ENCODE measurements at regions not wholly inside any gene's neighbourhood (a gene's known extent, or its start where the extent isn't known, plus 50 kb on each side); places are given as distances from the start of the nearest gene placed in this dataset.

DNA sequence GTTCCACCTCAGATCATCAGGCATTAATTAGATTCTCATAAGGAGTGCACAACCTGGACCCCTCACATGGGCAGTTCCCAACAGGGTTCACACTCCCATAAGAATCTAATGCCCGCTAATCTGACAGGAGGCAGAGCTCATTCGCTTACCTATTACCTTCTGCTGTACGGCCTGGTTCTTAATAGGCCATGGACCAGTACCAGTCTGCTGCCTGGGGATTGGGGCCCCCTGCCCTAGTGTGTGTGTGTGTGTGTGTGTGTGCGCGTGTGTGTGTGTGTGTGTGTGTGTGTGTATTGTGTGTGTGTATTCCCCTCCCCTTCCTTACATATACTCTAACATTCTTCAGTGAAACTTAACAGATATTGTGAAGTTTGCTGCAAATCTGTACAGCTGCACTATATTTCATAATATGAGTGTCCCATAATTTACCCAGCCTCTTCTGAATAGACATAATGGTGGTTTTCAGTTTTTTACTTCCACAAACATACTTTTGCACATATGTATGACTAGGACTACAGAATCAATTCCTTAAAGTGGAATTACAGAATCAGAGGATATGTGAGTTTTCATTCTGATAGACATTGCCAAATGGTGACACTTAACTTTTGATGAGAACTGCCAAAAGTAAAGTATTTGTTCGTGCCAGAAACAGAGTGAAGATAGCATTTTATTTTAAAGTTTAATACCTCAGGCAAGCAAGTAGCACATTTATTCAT lies 205.2 kb upstream of the EEA1 start:
- no peak for DNase-seq (ENCODE audit: low spot score)

GRCh38 chr12:93134893-93135285 lies 205.8 kb upstream of the EEA1 start:
- no peak for DNase-seq (ENCODE audit: low spot score)

- DNase-seq (ENCODE audit: low spot score) = no peak
These were observed 206.5 kb upstream of the EEA1 start for GRCh38 chr12:93135286-93136239.

DNA sequence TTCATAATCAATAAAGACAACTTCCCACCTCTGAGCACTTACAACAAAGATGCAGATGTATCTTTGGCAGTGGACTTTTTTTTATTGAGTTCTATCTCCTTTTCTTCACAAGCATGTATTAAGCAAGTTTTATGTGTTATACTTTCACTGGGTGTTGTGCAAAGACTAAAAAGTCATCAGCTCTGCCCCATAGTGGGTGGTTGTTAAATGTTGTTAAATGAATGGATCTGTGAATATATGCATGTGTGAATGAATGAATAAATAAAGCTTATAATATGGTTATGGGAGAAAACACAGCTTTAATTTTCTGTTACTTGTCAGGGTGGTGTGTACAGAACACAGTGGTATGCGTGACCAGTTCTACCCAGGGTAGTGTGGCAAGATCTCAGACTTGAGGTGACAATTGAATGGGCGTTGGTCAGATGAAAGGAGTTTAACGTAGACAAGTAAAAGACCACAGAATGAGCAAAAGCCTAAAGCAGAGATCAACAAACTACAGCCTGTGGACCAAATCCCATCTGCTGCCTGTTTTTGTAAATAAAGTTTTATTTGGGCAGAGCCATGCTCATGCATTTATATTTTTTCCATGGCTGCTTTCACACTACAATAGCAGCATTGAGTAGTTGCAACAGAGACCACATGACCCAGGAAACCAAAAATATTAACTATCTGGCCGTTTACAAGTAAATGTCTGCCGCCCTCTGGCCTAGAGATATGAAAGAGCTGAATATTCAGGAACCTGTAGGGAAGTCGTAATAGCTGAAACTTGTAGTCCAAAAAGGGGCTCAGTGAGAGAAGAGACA lies 207.4 kb upstream of the EEA1 start:
- no peak for DNase-seq (ENCODE audit: low spot score)

DNA sequence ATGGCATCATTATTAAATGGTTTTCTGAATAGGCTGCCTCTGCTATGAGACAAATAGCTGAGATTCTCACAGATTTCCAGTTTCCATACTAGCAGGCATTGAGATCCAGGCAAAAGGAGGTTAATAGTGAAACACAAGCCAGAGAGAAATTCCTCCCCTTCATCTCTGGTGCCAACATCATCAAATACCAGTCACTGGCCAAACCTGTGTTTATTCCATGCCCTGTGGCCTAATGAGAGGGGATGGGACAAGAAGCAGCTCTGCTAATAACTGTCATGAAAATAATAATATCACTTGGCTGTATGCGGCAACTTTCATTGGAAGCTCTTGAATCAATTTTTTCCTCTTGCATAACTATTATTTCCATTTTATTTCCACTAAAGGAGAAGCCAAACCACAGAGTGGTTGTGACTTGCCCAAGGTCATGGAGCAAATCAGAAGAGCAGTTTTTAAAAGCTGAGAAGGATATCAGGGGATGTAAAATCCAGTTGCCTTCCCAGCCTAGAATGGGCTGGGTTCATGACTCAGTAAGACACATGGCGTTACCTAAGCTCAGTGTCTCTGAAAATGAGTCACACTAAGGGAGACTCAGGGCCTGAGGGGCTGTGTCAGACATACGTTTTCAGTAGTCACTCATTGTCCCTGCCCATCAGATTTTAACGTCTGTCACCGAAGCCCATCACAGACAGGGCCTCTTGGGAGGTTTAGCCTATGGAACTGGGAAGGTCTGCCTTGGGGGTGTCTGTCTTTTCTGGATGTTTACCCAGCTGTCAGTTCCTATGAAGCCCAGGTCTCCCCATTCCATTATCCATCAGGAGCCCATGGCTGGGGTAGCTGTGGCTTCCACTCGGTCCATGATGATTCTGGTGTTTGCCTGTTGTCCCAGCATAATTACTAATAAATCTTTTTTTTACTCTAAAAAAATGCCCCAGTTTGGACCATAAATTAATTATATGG lies 208.8 kb upstream of the EEA1 start:
- no peak for DNase-seq (ENCODE audit: low spot score)

- peak; percentile 50 for DNase-seq (ENCODE audit: low spot score)
These were observed 210.1 kb upstream of the EEA1 start for GRCh38 chr12:93139028-93139665.

DNA sequence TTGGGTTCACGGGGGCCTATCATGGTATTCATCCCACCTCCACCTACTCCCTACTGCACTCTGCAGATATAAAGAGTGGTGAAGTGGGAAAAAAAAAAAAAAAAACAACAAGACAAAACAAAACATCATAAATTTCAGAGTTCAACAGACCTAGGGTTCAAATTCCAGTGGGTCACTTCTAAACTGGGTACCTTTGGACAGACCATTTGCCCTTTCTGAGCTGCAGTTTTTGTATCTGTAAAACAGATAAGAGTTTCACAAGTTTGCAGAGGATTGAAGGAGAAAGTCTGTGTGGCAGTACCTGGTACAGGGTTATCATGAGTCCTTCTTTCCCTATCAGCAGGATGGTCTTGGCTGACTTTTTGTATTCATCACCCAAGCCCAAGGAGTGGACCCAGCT lies 211.2 kb upstream of the EEA1 start:
- DNase-seq (ENCODE audit: low spot score) = no peak

DNA sequence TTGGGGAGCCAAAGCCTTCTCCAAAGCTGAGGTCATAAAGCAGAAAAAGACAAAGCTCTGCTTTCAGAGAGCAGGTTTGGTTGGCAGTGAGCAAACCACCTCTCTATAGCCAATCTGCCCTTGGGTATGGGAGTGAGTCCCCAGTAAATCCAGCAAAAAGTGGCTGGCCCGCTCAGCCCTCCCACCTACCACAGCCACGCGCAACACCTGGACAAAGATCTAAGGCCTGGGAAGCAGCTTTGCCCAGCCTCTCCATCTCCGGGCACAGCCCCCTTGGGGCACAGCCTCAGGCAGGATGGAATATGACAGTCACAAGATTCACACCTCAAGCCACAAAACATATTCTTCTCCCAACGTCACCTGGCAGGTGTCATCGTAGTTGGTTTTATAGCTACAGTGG lies 211.7 kb upstream of the EEA1 start:
- DNase-seq (ENCODE audit: low spot score) = no peak

GRCh38 chr12:93142881-93143280 lies 213.8 kb upstream of the EEA1 start:
- DNase-seq (ENCODE audit: low spot score) = no peak

DNA sequence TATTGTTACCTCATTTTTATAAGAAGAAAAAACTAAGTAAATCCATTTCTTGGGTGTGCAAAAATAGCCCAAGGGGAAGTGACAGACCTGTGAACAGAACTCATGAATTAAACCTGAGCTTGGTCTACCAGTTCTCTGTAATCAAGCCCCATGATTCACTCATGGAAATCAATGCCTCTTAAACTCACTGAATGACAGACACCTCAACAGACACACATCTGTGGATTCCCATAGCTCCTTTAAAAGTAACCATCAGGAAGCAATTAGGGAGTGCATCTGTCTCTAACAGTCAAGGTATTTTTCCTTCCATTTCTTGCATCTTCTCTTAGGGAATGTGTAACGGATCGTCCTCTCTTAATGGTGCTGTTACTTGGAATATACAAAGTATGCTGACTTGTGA lies 215.0 kb upstream of the EEA1 start:
- no peak for DNase-seq (ENCODE audit: low spot score)

DNA sequence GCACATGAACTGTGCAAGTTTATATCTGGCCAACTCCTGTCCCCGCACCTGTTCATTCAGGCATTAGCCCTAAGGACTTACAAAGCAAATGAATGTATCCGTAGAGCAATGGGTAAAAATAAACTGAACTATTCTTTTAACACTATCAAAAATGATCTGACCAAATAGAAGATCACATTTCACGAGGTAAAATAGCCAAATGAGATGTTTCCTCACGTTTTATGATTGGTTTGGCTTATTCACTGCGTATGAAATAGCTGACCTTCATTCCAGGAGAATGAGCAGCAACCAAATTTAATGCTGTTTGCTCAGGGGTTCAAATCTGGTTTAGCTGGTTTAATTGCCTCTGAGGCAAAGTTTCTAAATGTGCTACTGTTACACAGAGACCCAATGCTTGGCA lies 216.0 kb upstream of the EEA1 start:
- DNase-seq (ENCODE audit: low spot score) = no peak

DNA sequence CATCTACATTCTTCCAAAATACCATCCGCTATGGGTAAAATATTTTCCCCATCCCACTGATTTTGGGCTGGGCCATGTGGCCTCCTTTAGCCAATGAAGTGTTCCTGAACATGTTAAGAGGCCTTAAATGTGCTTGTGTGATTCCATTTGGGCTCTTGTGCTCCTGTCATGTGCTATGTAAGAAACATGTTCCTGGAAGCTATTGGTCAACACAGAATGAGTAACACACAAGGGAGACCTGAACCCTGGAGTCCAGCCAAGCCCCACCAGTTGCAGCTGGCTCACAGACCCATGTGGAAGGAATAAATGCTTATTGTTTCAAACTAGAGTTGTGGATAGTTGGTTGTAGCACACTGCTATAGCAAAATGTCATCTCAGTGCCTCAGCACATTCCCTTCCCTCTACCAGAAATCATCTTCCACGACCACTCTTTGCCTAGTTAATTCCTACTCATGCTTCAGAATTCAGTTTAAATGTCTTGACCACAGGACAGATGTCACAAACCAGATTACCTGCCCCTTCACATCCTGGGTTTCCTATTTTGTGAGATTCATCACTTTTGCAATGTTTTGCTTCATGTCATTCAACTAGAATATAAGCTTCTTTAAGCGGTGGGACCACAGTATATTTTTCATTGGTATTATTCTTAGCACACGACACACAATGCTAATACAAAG lies 217.3 kb upstream of the EEA1 start:
- no peak for DNase-seq (ENCODE audit: low spot score)

GRCh38 chr12:93146970-93147369 lies 217.9 kb upstream of the EEA1 start:
- DNase-seq (ENCODE audit: low spot score) = no peak

GRCh38 chr12:93148412-93148811 lies 219.3 kb upstream of the EEA1 start:
- no peak for DNase-seq (ENCODE audit: low spot score)

DNA sequence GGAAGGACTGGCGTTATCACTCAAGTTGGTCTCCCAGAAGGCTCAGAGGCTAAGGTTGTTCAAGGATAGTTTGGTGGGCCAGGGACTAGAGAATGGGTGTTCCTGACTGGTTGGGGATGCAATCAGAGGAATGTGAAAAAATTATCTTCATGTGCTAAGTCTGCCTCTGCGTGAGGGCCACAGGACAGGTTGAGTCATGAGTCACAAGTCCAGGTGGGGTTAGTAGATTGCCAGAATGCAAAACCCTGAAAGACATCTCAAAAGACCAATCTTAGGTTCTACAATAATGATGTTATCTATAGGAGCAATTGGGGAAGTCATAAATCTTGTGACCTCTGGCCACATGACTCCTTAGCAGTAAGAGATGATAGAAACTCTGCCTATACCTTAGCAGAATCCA lies 220.1 kb upstream of the EEA1 start:
- no peak for DNase-seq (ENCODE audit: low spot score)

DNA sequence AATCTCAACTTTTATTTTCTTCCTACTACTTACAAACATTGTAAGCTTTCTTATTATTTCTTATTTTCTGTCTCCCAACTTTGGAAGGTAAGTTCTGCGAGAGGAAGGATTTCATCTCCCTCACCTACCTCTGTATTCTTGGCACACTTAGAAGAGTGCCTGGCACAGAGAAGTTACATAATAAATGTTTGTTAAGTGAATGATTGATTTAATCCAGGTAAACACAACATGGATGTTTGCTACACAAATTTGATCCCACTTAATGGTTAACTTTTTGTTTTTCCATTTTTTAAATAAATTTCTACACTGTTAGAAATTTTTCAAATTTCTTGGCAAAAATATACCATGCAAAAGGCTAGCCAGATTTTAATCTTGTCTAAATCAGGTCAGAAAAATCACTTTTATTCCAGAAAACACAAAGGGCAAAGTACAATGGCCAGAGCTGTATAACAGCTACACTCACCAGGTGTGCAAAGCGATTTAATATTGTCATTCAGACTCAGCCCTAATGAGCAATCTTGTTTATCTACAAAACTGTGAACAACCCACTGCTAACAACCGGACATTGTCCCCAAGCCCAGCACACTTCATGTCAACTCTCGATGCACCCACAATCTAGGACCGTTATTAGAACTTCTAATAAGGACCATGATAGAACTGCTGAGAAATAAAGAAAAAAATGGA lies 222.1 kb upstream of the EEA1 start:
- no peak for DNase-seq (ENCODE audit: low spot score)

DNA sequence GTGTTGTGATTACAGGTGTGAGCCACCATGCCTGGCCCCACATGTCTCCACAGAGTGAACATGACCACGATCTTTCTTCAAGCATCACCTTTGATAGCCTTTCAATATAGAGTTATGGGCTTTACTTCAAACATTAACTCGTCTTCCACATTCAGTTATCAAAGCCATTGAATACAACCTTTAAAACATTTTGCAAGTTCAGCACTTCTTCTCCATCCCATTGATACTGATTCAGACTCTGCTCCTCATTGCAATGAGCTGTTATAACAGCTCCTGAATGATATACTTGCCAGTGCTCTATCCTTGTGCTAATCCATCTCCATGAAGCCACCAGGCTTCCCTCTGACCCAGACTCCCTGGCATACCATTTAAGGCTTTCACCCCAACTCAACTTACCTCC lies 223.5 kb upstream of the EEA1 start:
- DNase-seq (ENCODE audit: low spot score) = no peak

GRCh38 chr12:93153321-93153720 lies 224.2 kb upstream of the EEA1 start:
- no peak for DNase-seq (ENCODE audit: low spot score)

- no peak for DNase-seq (ENCODE audit: low spot score)
These were observed 223.5 kb upstream of the NUDT4 start for GRCh38 chr12:93154096-93154728.
